Fibroblast of lung (primary cell): ENCODE measurements at regions not wholly inside any gene's neighbourhood (a gene's known extent, or its start where the extent isn't known, plus 50 kb on each side); places are given as distances from the start of the nearest gene placed in this dataset.

Experiments used
- CTCF ChIP-seq, 2 donors: IDR thresholded peaks in 1 of 2; conservative IDR thresholded peaks in 1 of 2; 1 replicate in 1 of 2; 2 replicates in 1 of 2; pipeline ENCODE4 v1.5.1; 2011 to 2012; ENCODE audit warnings: low read length in 2 of 2, control low read depth in 1 of 2, inconsistent platforms in 1 of 2, low read depth in 1 of 2, mild to moderate bottlenecking in 1 of 2
- EZH2 ChIP-seq: IDR thresholded peaks from 2 replicates; pipeline ENCODE4 v1.5.1; 2012; ENCODE audit warnings: low read length, control low read depth, mild to moderate bottlenecking; ENCODE audit errors: missing control alignments

- no peak for TF ChIP-seq CTCF (conservative IDR thresholded peaks at IDR 0.05 in 1 of 2, IDR thresholded peaks at IDR 0.05 in 1 of 2; ENCODE audit: low read depth in 1 of 2, low read length in 2 of 2)
- TF ChIP-seq EZH2 = no peak
Measured at GRCh38 chr6:81886157-81886556, 133.7 kb upstream of the TENT5A start.
